NOMO-1 (cell line): ENCODE measurements at regions not wholly inside any gene's neighbourhood (a gene's known extent, or its start where the extent isn't known, plus 50 kb on each side); places are given as distances from the start of the nearest gene placed in this dataset.

Experiments used
- DNase-seq, 2 experiments: peaks; one replicate each; lab custom pipeline; 2025; ENCODE audit not compliant: unreplicated experiment in 2 of 2; lab: John Stamatoyannopoulos, UW

DNA sequence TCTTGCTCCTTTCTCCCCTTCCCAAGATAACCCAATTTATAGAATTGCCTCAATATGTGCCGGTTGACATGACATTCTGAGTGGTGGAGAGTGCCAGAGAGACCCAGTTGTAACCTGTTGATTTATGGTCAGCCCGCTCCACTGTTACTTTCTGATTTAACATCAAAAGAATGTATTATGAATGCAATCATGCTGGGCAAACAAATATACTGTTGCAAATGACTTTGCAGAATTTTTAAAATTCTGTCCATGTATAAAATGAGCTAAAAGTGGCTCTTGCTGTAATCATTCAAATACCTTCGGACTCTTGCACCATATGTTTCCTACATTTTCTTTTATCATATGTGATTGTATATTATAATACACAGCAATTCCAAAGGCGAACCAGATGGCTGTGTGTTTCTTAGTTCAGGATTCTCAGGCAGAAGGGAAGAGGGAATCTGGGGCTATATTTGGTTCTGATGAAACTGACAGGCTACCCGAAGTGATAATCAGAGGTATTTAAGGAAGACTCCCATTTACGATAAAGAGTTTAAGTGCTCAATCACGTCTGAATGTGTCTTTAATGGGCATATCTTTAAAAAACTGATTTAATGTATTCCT lies 131.7 kb downstream of the CLCN4 start:
- no peak for DNase-seq

DNA sequence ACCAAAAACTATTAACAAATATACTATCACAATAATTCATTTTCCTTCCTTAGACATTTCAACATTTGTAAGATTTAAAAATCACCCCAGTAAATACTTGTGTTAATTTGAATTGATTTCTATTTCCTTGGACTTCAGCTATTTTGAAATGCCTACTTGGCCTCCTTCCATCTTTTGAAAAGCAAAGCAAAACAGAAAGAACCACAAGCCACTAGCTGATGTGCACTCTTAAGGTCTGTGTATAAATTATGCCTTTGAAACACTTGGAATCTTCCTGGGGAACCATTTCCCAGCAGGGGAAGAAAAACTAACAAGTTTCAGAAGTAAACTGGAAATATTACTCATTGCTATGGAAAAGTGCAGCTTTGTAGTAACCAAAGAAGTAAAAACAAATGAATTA lies 139.8 kb downstream of the CLCN4 start:
- DNase-seq: no peak

DNA sequence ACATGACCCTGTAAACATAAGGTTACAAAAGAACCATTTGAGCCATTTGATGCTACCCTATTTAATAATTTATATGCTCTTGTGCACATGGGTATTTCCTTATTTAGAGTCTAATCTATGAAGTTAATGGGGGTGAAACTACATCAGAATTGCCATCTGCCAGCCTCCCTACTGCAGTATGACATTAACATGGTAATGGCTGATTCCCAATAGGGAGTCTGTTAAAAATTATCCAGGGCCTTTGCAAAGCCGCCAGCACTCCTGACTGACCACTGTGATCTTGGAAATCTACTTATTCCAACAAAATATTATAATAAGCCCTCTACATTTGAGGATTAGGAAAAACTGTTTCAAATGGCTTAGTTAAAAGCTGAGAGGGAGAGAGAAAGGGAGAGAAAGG lies 153.7 kb downstream of the CLCN4 start:
- DNase-seq: no peak

DNA sequence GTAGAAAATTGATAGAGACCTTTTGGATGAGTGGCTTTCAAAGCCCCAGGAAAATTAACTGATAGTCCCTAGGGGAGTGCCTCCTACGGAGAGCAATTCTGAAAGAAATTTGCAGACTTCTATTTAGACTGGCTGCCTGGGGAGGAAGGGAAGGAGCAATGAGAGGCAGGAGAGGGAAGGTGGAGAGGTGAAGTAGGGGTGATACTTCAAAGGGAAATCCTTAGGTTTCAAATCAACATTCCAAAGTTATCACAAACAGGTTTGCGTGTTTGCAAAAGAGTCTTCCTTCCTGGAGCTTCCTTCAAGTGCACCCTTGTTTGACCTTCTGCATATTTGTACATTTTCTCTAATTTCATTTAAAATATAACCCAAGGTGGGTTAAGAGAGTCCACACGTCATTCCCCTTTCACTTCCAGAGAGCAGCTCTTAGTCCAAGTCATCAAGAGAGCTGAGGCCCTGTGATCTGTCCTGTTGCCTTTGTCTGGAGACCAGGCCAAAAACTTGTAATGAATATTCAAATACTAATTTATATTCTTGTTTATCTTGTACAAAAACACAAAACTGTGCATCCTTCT lies 157.8 kb downstream of the CLCN4 start:
- DNase-seq: no peak

DNA sequence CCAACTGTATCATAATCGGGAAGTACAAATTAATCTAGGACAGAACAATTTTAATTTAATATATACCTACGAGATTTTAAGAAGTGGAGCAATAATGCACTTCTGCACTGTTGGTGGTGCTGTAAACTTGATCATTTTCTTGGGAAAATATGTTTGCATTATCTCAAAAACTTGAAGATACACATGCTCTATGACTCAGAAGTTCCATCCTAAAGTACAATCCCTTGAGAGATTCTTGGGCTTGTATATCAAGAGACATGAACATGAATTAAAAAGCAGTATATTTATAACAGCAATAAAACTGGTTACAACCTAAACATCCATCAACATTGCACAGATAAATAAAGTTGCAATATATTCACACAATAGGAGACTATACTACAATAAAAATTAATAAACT lies 168.8 kb downstream of the CLCN4 start:
- DNase-seq: no peak

DNA sequence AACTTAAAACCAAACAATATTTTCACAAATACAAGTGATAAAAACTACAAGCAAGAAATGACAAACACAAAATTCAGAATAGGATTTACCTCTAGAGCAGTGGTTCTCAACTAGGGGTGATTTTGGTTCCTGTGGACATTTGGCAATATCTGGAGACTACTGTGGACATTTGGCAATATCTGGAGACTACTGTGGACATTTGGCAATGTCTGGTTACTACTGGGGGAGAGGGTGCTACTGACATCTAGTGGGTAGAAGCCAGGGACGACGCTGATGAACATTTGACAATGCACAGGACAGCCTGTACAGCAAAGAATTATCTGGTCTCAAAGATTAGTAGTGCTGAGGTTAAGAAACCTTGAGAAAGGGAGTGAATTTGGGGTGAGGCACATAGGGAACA lies 169.8 kb downstream of the CLCN4 start:
- peak; percentile 3 to 10 for DNase-seq

DNA sequence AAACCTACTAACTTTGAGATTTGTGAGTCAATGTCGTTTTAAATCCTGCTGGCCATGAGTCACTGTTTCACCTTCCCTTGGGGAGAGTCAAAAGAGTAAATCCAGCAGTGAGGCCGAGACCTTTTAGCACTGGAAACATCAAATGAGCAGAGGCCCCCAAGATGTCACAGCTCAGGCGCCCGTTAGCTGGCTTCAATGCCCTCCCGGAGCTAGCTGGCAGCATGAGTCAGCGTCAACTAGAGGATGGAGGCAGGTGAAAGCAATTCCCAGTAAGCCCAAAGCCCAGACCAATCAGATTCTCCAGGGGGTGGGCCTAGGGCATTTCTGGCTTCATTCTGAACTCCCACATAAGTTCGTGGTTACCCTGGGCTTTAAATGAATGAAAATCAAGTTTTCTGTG lies 170.9 kb downstream of the CLCN4 start:
- DNase-seq: no peak

DNA sequence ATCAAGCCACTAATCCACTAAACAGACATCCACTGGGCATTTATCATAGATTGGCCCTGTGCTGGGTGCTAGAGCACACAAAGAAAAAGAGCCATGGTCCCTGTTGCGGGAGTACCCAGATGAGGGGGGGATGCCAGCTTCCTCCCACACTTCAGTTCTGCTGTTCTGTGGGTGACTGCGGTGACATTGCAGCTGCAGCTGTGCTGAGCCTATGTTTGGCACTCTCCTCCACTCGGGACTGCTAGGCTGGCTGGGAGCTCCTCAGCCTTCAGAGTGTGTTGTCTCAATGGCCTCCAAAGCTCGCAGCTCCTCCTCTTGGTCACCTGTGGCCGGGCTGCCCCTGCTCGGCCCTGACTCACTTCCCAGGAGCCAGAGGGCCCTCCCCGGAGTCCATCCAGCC lies 173.2 kb downstream of the CLCN4 start:
- DNase-seq: no peak

DNA sequence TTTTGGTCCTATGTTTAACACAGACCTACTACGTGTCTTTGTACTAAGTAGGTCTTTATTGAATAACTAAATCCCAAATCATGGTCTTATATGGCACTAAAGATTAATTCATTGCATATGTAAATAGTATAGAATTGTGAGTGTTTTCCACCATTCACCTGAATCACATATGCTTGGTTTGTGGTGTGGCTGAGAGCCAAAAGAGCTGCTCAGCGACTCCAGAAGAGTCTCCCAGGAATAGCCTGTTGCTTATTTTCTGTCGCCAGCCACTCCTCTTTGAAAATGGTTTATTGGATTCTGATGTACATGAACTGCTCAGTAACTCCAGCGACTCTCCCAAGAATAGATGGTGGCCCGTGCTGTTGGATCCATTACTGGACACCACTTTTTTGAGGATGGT lies 184.5 kb downstream of the CLCN4 start:
- DNase-seq: no peak

DNA sequence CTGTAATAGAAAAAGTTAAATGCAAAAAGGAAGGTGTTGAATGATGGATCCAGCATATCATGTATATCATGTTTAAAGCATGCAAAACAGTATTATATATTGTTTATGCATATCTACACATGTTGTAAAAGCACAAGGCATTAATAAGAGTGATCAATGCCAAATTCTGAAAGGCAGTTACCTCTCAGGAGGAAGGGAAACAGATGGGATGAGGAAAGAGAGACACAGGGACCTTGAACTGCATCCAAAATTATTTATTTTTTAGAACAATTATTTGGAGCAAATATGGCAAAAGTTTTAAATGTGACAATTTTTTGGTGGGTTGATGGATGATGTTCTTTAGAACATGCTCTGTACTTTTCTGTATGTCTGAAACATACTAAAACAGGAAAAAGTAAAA lies 193.4 kb downstream of the CLCN4 start:
- DNase-seq: no peak

DNA sequence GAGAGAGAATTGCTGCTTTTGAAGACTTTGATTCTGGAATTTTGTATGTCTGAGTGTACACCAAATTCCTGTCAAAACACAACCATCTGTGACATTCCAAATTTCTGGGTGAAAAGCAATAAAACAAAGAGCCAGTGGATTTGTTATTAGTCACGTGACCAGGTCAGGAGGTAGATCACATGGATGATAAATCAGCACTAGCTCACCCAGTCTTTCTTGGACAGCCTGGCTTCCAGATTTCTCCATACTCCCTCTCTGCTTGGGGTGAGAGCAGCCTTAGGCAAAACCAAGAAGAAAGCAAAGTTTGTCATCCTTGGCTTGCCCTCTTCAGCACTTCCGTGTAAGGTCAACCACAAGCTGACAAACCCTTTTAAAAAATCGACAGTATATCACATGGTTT lies 194.2 kb downstream of the CLCN4 start:
- DNase-seq: no peak

DNA sequence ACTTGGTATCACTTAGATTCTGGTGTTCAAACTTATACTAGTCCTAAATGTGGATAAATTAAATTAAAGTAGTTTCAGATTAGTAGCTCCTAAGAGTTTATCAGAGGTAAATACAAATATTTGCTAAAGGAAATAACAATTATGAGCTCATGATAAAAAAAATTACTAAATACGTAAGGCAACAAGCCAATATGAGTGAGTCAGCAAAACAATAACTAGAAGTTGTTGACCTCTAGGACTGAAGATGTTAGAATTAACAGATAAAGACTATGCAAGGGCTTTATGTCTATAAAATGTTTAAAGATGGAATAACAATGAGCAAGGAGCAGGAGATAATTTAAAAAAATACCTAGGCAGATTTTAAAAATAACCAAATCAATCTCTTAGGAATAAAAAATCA lies 195.8 kb downstream of the CLCN4 start:
- DNase-seq: no peak

DNA sequence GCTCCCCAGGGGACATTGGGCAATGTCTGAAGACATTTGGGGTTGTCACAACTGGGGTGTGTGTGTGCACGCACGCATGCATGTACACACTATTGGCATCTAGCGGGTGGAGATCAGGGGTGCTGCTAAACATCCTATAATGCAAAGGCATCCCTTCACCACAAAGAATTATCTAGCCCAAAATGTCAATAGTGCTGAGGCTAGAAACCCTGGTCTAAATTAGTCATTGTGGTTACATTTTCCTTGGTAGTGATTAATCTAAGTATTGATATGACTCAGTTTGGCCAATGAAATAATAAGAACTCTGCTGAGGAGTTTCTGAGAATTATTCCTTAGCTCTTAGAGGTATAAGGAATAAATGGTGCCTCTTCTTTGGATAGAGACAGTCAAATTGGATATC lies 200.2 kb downstream of the CLCN4 start:
- no peak for DNase-seq

DNA sequence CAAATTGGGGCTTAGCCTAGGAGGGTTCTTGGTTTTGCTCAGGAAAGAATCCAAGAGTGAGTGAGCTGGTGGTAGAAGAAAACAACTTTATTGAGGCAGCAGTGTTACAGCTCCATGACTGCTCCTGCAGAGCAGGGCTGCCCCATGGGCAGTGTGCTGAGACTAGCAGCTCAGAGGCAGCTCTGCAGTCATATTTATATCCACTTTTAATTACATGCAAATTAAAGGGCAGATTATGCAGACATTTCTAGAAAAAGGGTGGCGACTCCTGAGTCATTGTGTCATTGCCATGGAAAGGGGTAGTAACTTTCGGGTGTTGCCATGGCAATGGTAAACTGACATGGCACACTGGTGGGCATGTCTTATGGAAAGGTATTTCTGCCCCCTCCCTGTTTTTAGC lies 202.2 kb downstream of the CLCN4 start:
- no peak for DNase-seq

DNA sequence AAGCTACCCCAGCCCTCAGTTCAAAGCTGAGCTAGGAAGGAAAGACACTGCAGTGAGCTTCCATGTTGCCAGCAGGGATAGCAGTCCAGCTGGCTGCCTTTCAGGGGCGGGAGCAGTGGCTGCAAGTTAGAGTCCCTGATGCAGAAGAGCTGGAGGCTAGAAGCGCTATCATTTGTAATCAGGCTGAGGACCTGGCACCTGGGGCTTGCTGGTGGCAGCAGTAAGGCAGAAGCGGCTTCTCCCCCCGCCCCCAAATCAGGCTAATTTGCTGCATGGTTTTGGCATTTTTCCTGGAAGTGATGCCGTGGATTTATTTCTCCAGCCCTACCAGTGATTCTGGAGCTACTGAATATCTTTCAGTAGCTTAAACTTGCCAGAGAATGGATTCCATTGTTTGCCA lies 203.3 kb downstream of the CLCN4 start:
- DNase-seq: no peak

DNA sequence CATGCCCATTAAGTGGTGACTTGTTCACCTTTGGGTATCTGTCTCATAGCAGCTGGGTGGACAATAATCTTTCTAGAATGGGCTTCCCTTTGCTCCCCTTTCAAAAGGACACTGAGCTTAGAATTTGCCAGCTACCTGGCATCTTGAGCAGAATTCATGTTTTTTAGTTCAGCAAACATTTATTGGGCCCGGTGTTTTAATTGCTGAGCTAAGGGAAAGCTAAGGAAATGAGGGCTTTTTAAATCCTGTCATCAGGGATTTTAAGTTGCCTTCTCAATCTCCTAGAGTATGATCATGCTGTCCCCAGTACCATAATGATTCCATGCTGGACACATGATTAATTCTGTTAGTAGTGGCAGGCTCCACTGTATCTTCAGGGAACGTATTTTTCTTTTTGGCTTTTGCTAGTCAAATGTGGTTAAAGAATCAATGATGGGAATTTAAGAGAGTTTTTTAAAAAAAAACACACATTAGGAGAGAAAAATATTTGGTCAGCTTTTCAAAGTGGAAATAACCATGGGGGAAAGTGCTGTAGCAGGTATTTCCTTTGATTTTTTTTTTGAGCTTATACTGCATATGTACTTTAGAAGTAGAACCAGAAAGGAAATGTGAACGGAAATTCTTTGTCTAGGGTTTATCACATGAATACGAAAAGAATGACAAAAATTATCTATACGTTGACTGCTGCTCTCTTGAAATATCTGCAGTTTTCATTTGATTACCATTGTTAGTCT lies 208.9 kb downstream of the CLCN4 start:
- no peak for DNase-seq

DNA sequence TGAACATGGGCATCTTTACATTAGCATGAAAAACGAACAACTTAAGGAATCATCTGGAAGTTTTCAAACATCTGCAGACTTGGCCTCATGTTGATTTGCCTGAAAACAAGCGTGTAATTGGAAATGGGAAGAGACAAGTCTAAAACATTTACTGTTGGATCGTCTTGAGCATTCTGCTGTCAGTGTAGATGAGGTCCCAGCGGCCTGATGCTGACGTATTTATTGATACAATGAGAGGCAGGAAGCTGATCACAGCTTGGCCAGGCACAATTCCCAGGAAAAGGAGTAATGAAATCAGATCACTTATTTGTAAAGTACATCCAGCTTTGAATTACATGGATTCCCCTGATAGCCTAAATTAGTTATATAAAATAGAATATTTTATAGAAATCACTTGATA lies 210.6 kb downstream of the CLCN4 start:
- no peak for DNase-seq

DNA sequence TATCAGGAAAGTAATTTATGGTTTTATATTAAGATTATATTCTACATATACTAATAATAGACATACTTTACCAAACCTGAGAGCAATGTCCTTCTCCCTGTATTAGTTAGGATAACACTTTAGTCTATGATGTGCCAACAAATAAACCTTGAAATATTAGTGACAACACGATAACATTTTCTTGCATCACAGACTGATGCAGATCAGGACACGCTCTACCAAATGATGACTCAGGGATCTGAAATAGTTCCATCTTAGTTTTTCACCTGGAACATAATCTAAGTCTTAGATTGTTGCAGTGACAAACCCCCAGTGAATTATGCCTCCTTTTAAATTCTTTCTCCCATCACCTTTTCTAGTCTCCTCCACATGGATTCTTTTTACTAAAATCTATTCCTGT lies 214.2 kb downstream of the CLCN4 start:
- DNase-seq: no peak

DNA sequence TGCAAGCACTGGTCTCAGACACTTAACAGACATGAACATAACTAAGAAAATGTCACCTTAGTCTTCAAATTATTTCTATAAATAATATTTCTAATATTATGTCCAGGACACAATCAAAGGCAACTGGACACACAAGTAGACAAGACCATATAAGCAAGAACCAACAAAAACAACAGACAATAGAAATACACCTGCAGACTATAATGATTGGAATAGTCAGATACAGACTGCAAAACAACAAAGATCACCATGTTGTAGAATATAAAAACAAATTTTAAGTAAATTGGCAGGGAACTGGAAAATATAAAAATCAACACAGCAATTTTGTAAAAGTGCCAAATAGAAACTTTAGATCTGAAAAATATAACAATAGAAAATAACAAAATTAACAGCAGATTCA lies 220.7 kb downstream of the CLCN4 start:
- DNase-seq: no peak

DNA sequence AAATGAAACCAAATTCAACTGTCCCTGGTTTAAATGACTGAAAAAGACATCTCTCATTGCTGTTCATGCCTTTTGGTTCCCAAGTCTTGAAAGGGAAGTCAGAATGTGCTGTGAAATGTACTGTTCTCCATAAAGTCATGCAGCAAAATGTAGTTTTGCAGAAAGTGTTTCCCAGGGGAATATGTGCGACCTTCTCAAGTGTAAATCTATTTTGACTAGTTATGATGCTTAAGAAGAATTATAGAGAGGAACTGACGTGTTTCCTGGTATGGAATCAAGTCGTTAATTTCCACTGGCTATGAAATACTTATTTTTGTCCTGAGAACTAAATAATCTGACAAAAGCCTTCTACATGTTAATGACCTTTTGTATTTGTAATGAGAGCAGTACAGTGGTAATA lies 223.1 kb downstream of the CLCN4 start:
- DNase-seq: peak in 1 of 2 experiments; percentile 36

DNA sequence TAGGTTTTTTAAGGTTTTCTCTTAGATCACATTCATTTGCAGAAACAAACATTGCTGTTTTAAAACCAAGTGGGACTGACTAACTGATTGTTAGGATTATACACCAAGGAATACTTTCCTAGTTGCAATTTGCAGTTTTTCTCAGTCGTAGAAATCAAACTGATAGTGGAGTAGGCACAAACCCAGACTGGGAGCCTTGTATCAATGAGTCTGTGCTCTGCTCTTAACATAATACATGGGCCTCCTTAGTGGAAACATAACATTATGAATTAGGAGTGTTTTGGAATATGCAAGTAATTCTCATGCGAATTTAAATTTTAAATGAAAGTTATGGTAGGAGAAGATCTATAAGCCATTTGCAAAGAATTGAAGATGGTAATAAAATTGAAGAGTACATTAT lies 223.5 kb downstream of the CLCN4 start:
- no peak for DNase-seq

DNA sequence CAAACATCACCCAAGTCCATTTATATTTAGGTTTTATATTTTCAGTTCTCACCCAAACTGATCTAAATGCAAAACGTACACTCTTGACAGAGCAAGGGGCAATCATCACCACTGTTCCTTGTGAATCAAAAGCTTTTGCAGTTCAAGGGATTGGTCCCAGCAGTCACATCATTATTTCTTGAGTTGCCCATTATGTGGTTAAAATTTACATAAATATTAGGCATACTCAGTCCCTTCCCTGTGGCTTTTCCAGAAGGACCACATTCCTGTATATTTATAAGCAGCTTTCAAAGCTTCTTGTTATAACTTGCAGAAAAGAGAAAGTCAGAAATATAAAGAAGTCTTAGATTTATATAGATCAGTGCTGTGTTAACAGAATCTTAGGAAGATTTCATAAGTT lies 224.4 kb downstream of the CLCN4 start:
- DNase-seq: no peak

DNA sequence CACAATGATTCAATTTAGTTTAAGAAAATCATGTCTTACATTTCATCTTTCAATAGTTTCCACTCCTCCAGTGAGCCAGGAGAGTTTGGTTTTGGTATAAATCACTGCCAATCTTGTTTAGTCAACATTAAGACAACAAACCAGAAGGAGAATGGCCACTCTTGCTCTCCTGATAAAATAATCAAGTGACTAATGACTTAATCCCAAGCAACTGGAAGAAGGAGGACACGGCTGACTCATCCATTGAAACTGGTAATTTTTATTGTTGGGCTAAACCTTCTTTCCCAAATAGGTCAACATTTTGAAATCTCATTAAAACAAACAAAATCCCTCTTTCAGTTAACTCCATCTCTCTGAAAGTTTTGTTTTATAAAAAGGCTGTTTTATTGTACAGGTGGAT lies 230.2 kb downstream of the CLCN4 start:
- no peak for DNase-seq
